WTC11 (cell line): ENCODE measurements at regions not wholly inside any gene's neighbourhood (a gene's known extent, or its start where the extent isn't known, plus 50 kb on each side); places are given as distances from the start of the nearest gene placed in this dataset.

Experiments
- CREB1 ChIP-seq: sonication (generic); formaldehyde crosslinking; IDR thresholded peaks from 2 replicates; pipeline ENCODE4 v1.8.0; 2023; ENCODE audit warnings: mild to moderate bottlenecking, missing genetic modification reagents
- CREM ChIP-seq: sonication (generic); formaldehyde crosslinking; IDR thresholded peaks from 2 replicates; pipeline ENCODE4 v1.8.1; 2022; ENCODE audit warnings: mild to moderate bottlenecking, missing genetic modification reagents, moderate library complexity
- CTCF ChIP-seq: fragments of 200-600 bp; IDR thresholded peaks from 2 replicates; pipeline ENCODE4 v1.8.0; 2022; ENCODE audit warnings: antibody characterized with exemption
- IRF2 ChIP-seq: sonication (generic); formaldehyde crosslinking; IDR thresholded peaks from 2 replicates; pipeline ENCODE4 v1.8.0; 2022; ENCODE audit warnings: low read depth, missing genetic modification reagents, borderline replicate concordance
- SOX15 ChIP-seq: fragments of 250-450 bp; sonication (Bioruptor Pico); IDR thresholded peaks from 2 replicates; pipeline ENCODE4 v1.9.0; 2021; ENCODE audit warnings: mild to moderate bottlenecking
- TCF7 ChIP-seq: sonication (generic); formaldehyde crosslinking; IDR thresholded peaks from 2 replicates; pipeline ENCODE4 v1.8.0; 2022; ENCODE audit warnings: mild to moderate bottlenecking, low read depth, missing genetic modification reagents, moderate library complexity
- TEAD1 ChIP-seq: sonication (generic); formaldehyde crosslinking; IDR thresholded peaks from 2 replicates; pipeline ENCODE4 v1.8.0; 2022; ENCODE audit warnings: mild to moderate bottlenecking, missing genetic modification reagents
- USF2 ChIP-seq: sonication (generic); formaldehyde crosslinking; IDR thresholded peaks from 2 replicates; pipeline ENCODE4 v1.8.1; 2023; ENCODE audit warnings: mild to moderate bottlenecking, missing genetic modification reagents, moderate library complexity

GRCh38 chr5:160926428-160926827, 74.4 kb upstream of the ATP10B start:
- TF ChIP-seq CTCF: no peak
- TF ChIP-seq TCF7 (CRISPR knock-in tag): no peak
- TF ChIP-seq CREB1 (CRISPR knock-in tag): no peak
- no peak for TF ChIP-seq CREM (CRISPR knock-in tag)
- no peak for TF ChIP-seq TEAD1 (CRISPR knock-in tag)
- no peak for TF ChIP-seq IRF2 (CRISPR knock-in tag)
- TF ChIP-seq SOX15 (CRISPR knock-in tag): no peak
- no peak for TF ChIP-seq USF2 (CRISPR knock-in tag)
